COLO829 (cell line): ENCODE measurements at regions not wholly inside any gene's neighbourhood (a gene's known extent, or its start where the extent isn't known, plus 50 kb on each side); places are given as distances from the start of the nearest gene placed in this dataset.

Experiments
- DNase-seq: peaks from one replicate; pipeline ENCODE4 v3.0.0; 2012; ENCODE audit warnings: low spot score

GRCh38 chr16:8374586-8375231 lies 215.6 kb downstream of the TMEM114 start:
- peak; percentile 6 for DNase-seq

DNA sequence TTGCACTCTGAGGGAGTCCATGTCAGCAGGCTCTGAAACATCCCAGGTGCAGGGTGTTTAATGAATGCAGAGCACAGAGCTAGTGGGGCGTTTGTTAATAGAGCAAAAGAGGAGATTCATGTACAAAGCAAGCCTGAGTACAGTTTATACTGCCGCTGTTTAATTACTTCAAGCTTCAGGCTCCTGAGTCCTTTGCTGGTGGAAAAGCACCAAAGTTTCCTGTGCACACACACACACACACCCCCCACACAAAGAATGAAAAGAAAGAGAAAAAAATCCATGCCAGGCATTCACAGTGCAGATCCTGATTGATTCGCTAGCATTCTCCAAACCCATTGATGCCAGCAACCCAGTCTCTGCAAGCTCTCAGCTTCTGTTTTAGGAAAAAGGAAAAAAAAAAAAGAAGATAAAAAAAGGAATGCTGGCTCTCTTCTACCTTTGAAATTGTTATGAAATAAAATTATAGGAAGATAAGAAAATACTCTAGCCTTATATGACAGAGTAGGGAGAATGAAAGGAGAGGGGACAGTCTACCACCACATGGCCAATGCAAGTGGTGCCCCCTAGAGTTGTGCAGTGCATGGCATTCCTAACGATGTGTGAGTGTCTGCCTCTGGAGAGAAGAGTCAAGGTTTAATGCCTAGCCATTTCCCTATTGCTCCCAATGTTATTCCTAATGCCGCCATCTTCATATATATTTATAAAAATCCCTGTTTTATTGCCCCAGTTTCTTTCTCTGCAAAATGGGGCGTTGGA lies 216.5 kb downstream of the TMEM114 start:
- no peak for DNase-seq

DNA sequence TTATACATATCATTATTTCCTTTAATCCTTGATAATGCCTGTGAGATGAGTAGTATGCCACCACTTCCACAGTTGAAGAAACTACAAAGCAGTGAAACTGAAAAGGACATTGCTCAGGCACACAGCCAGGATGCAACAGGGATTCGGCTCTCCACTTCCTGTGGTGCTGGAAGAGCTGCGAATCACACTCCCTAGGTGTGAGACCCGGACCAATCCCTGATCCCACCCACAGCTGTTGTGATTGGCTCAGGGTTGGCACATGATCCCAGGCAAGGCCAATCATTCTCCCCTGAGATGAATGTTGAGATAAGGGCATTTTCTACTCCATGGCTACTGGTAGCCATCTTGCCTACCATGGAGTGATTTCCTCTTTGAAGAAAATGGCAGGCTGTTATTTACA lies 218.2 kb downstream of the TMEM114 start:
- no peak for DNase-seq

- peak; percentile 18 for DNase-seq
Measured at GRCh38 chr16:8370374-8371270, 219.7 kb downstream of the TMEM114 start.

GRCh38 chr16:8358937-8359336 lies 231.4 kb downstream of the TMEM114 start:
- no peak for DNase-seq

DNA sequence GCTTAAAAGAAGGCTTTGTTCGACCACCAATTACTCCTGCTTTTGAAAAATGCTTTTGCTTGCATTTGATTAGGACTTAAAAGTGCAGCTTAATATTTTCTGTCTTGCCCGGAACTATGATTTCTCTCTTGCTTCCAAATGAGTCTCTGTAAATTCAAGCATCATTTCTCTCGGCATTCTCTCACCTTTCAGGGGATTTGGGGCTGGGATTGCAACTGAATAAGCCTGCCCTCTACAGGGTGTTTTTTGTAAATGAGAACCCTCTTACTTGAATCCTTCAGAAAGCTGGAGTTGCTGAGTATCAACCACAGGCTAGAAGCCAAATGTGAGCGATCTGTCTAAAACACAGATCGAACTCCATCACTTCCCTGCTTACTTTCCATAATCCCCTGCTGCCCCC lies 234.6 kb downstream of the TMEM114 start:
- no peak for DNase-seq

DNA sequence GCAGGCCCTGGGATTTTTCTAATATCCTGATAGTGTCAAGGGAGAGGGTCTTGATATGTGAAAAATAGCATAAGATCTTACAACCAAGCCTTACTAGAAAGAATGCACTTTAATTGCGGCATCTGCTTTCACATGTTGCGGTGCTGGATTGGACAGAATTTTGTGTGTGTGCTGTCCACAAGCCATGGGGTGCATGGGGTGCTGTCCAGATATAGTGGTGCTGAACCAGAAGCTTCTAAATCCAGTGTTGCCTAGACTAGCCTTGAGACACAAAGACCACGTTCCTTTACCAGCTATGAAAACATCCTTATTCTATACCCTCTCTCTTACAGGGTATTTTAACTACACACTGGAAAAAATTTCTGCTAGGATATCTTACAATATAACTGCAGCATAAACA lies 244.0 kb downstream of the TMEM114 start:
- DNase-seq: no peak

GRCh38 chr16:8342276-8342675 lies 248.0 kb downstream of the TMEM114 start:
- no peak for DNase-seq

DNA sequence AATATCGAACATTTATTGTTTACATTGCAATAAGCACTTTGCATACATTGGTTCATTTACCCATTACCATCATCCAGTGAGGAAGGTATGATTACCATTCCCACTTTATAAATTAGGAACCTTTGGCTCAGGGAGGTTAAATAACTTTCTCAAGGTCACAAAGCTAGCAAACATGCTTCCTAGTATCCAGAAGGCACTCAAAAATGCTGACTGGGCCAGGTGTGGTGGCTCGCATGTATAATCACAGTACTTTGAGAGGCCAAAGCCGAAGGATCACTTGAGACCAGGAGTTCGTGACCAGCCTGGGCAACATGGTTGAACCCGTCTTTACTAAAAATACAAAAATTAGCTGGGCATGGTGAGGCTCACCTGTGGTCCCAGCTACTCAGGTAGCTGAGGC lies 259.6 kb downstream of the TMEM114 start:
- DNase-seq: no peak

DNA sequence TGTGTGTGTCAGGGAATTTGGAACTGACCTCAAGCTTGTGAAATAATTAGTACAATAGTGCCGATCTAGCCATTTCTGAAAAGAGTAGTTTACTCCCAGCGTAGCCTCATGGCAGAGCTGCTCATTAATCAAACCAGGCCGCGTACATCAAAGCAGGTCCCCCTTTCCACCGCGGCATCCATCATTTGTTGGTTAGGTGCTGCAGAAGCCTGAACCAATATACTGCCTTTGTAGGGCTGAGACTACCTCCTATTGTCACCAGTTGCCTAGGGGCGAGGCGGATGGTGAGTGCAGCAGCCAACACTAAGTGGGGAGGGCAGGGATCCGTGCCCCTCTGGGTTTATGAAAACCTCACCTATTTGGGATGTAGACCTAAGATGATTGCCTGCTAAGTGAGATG lies 264.1 kb downstream of the TMEM114 start:
- no peak for DNase-seq

GRCh38 chr16:8323153-8323552 lies 267.2 kb downstream of the TMEM114 start:
- no peak for DNase-seq

- no peak for DNase-seq
Measured at GRCh38 chr16:8320131-8320530, 270.2 kb downstream of the TMEM114 start.

DNA sequence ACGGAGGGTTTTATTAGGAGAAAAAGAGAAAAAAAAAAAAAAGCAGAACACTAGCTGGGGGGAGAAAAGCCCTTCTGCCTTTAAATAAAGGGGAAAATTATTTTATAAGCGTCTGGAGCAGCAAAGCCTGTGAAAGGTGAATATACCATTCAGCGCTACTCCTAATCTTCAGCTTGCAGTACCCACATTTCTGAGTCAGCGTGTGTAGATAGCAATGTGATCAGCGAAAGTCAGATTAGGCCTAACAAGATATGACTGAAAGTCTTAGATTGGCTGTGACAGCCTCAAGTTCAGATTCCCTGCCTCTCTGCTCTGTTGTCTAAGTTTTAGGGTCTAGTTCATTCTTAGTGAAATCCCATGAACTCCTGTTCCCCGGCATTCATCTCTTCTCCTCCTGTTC lies 279.5 kb downstream of the TMEM114 start:
- DNase-seq: no peak

GRCh38 chr16:8310323-8310722 lies 280.0 kb downstream of the TMEM114 start:
- DNase-seq: no peak

- no peak for DNase-seq
Measured at GRCh38 chr16:8305201-8305600, 285.1 kb downstream of the TMEM114 start.

- DNase-seq: no peak
Measured at GRCh38 chr16:8299635-8300034, 290.7 kb downstream of the TMEM114 start.

DNA sequence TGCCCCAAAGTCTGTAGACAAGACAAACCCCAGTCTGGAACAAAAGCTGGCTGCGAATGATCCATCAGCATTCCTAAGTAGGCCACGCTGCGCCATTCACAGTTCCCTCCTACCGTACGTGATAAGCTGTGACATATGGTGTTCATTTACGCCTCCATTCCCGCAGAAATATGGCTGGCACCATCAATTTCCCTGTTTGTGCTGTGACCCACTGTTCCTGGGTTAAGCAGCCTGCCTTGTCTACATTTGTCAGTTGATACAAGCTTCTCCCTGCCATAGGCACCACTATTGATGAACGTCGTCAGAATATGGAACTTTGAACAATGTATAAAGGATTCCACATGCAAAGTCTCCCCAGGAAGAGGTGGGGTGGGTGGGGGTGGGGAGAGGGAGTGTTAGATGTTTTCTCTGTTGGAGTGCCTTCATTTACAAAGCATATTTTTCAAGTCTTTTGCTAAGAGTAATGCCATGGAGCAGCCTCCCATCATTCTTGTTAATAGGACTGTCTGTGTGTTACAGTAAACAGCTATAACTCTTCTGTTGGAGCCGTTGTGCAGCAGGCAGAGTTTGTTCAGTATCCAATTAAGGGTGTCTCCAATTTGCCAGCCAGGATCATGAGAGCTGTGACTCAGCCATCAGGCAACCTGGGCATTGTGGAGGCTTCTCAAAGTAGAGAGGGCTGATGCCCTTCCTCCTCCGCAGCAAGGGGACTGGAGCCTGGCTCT lies 294.6 kb downstream of the TMEM114 start:
- DNase-seq: no peak

DNA sequence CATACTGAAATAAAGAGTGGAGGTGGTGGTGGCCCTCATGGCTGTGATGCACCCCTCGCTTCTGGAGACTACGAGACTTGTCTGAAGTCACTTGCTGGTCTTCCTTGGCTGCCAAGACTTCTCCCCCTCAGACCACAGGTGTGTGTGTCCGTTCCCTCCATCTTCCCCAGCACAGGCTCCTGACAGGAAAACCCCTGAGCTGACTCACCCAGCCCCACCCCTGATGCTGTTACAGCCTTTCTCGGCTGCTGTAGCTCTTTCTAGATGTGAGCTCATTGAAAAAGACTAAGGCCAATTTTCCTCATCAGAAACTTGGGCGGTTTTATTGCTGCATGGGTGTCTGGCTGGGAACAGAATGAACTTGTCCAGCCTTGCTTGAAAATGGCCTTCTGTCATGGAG lies 296.9 kb downstream of the TMEM114 start:
- DNase-seq: no peak

DNA sequence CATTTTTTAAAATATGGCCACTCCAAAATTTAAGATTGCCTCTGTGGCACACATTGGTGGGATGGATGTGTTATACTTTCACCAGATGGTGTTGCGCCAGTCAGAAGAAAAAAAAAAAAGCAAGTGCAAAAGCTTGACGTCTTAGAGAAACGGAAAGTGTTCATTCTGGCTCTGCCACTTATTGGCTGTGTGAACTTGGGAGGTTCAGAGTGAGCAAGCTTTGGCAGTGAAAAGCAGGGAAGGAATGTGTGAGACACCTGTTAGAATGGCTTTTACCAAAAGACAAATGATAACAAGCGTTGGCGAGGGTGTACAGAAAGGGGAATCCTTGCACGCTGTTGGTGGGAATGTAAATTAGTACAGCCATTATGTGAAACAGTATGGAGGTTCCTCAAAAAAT lies 298.0 kb downstream of the TMEM114 start:
- DNase-seq: no peak

GRCh38 chr16:8286348-8286747 lies 304.0 kb downstream of the TMEM114 start:
- no peak for DNase-seq

- DNase-seq: no peak
Measured at GRCh38 chr16:8283195-8283594, 307.1 kb downstream of the TMEM114 start.

- no peak for DNase-seq
Measured at GRCh38 chr16:8278031-8278580, 312.2 kb downstream of the TMEM114 start.
